GM12878 (cell line): ENCODE measurements at regions not wholly inside any gene's neighbourhood (a gene's known extent, or its start where the extent isn't known, plus 50 kb on each side); places are given as distances from the start of the nearest gene placed in this dataset.

Experiments used
- HCFC1 ChIP-seq: fragments of 150-350 bp; IDR thresholded peaks from 2 replicates; pipeline ENCODE4 v1.6.1; 2014; ENCODE audit warnings: low read length
- JUND ChIP-seq: IDR thresholded peaks from 2 replicates; pipeline ENCODE4 v1.6.1; 2012; ENCODE audit warnings: low read depth, mild to moderate bottlenecking, low read length, improper control_type of control experiment, moderate library complexity
- SREBF2 ChIP-seq: IDR thresholded peaks from 2 replicates; pipeline ENCODE4 v1.6.1; 2012; ENCODE audit warnings: mild to moderate bottlenecking, low read length

- TF ChIP-seq SREBF2, result no peak
- TF ChIP-seq HCFC1, result no peak
- no peak for TF ChIP-seq JUND
Observed at GRCh38 chr7:81562581-81562980, 207.3 kb downstream of the HGF start.
